IMR-90 (cell line): ENCODE measurements at regions not wholly inside any gene's neighbourhood (a gene's known extent, or its start where the extent isn't known, plus 50 kb on each side); places are given as distances from the start of the nearest gene placed in this dataset.

ENCODE experiments used
- ATAC-seq: fragments of 200-7000 bp; cut with Tn5 transposase; 2 replicates; pipeline ENCODE4 v1.9.1; 2020; ENCODE audit warnings: low read depth, mild to moderate bottlenecking, moderate library complexity
- BruUV-seq: library from RNA; stranded (reverse); fragments of 400-500 nt; replicated peaks from 2 replicates; lab custom pipeline; 2021; lab: Mats Ljungman, UMichigan
- CTCF ChIA-PET: fragments of 300-600 bp; formaldehyde crosslinking; extraction: SDS; loops from one replicate; lab custom pipeline; 2021; ENCODE audit warnings: antibody characterized with exemption; lab: Yijun Ruan, JAX
- POLR2A ChIA-PET: fragments of 300-600 bp; sonication (Branson Sonifier 250); formaldehyde crosslinking; loops from one replicate; lab custom pipeline; 2022; ENCODE audit warnings: antibody characterized with exemption; ENCODE audit not compliant: unreplicated experiment; lab: Charles Lee
- DNase-seq: peaks from one replicate; pipeline ENCODE4 v3.0.0; 2013
- H2AFZ ChIP-seq: replicated peaks from 2 replicates; pipeline ENCODE3; 2013; ENCODE audit warnings: low read length, mild to moderate bottlenecking; ENCODE audit not compliant: poor library complexity
- H2AK5ac ChIP-seq: 2 replicates; pipeline ENCODE4 v1.6.1; 2013; ENCODE audit warnings: low read depth, low read length, inconsistent platforms
- H2AK9ac ChIP-seq: replicated peaks from 2 replicates; pipeline ENCODE3; 2013; ENCODE audit warnings: mild to moderate bottlenecking, low read depth, low read length, moderate library complexity; ENCODE audit not compliant: poor library complexity
- H2BK120ac ChIP-seq: 2 replicates; pipeline ENCODE4 v1.6.1; 2013; ENCODE audit warnings: low read depth, low read length, inconsistent platforms
- H2BK15ac ChIP-seq: 3 replicates; pipeline ENCODE4 v1.6.1; 2013; ENCODE audit warnings: low read depth, low read length, inconsistent platforms
- H2BK20ac ChIP-seq: 2 replicates; pipeline ENCODE4 v1.6.1; 2013; ENCODE audit warnings: low read depth, mild to moderate bottlenecking, inconsistent platforms, low read length, moderate library complexity
- H2BK5ac ChIP-seq: 2 replicates; pipeline ENCODE4 v1.6.1; 2013; ENCODE audit warnings: mild to moderate bottlenecking, low read depth, low read length, inconsistent platforms; ENCODE audit not compliant: poor library complexity, severe bottlenecking
- H3K14ac ChIP-seq: replicated peaks from 2 replicates; pipeline ENCODE4 v1.6.1; 2013; ENCODE audit warnings: low read depth, low read length, inconsistent platforms
- H3K18ac ChIP-seq: 2 replicates; pipeline ENCODE4 v1.6.1; 2013; ENCODE audit warnings: low read depth, low read length, control low read depth
- H3K23ac ChIP-seq: 2 replicates; pipeline ENCODE4 v1.6.1; 2013; ENCODE audit warnings: low read depth, low read length, inconsistent platforms
- H3K27ac ChIP-seq: 2 replicates; pipeline ENCODE4 v1.5.1; 2013; ENCODE audit warnings: mild to moderate bottlenecking, control low read depth, low read length; ENCODE audit not compliant: insufficient read depth
- H3K27me3 ChIP-seq: 2 replicates; pipeline ENCODE4 v1.6.1; 2013; ENCODE audit warnings: low read length; ENCODE audit not compliant: control insufficient read depth, insufficient read depth
- H3K36me3 ChIP-seq: 2 replicates; pipeline ENCODE4 v1.6.1; 2013; ENCODE audit warnings: low read length, mixed read lengths; ENCODE audit not compliant: control insufficient read depth, insufficient read depth
- H3K4ac ChIP-seq: 2 replicates; pipeline ENCODE4 v1.6.1; 2013; ENCODE audit warnings: low read depth, low read length, inconsistent platforms
- H3K4me1 ChIP-seq: 2 replicates; pipeline ENCODE4 v1.6.1; 2013; ENCODE audit warnings: low read length, mixed read lengths; ENCODE audit not compliant: control insufficient read depth, insufficient read depth
- H3K4me2 ChIP-seq: 2 replicates; pipeline ENCODE4 v1.6.1; 2013; ENCODE audit warnings: low read depth, mild to moderate bottlenecking, control low read depth, low read length, moderate library complexity
- H3K4me3 ChIP-seq: 2 replicates; pipeline ENCODE4 v1.5.1; 2013; ENCODE audit warnings: low read depth, mild to moderate bottlenecking, control low read depth, low read length, moderate library complexity; ENCODE audit not compliant: insufficient read depth
- H3K56ac ChIP-seq: 2 replicates; pipeline ENCODE4 v1.6.1; 2013; ENCODE audit warnings: low read length, inconsistent platforms; ENCODE audit not compliant: insufficient read depth; ENCODE audit errors: extremely low read depth
- H3K79me1 ChIP-seq, 2 experiments: 2 replicates each; pipeline ENCODE4 v1.6.1; 2013; ENCODE audit warnings: low read length in 2 of 2, inconsistent platforms in 1 of 2, low read depth in 1 of 2
- H3K9ac ChIP-seq: 2 replicates; pipeline ENCODE4 v1.6.1; 2013; ENCODE audit warnings: low read depth, low read length, control low read depth
- H3K9me1 ChIP-seq: 2 replicates; pipeline ENCODE4 v1.6.1; 2013; ENCODE audit warnings: low read length, inconsistent platforms; ENCODE audit not compliant: insufficient read depth
- H3K9me3 ChIP-seq: 2 replicates; pipeline ENCODE4 v1.6.1; 2013; ENCODE audit warnings: low read length; ENCODE audit not compliant: control insufficient read depth, insufficient read depth
- H4K20me1 ChIP-seq: 2 replicates; pipeline ENCODE4 v1.6.1; 2013; ENCODE audit warnings: low read length, inconsistent platforms; ENCODE audit not compliant: insufficient read depth
- H4K5ac ChIP-seq: 2 replicates; pipeline ENCODE4 v1.6.1; 2013; ENCODE audit warnings: mild to moderate bottlenecking, low read depth, low read length, control low read depth
- H4K8ac ChIP-seq, 2 experiments: 2 replicates each; pipeline ENCODE4 v1.6.1; 2013; ENCODE audit warnings: low read depth in 2 of 2, low read length in 2 of 2, control low read depth in 1 of 2, inconsistent platforms in 1 of 2
- H4K91ac ChIP-seq: 2 replicates; pipeline ENCODE4 v1.6.1; 2013; ENCODE audit warnings: low read depth, low read length, inconsistent platforms; ENCODE audit not compliant: insufficient read depth
- MXI1 ChIP-seq: IDR thresholded peaks from 2 replicates; pipeline ENCODE4 v1.6.1; 2012; ENCODE audit warnings: low read depth, mild to moderate bottlenecking, low read length, moderate library complexity, borderline replicate concordance
- RAD21 ChIP-seq: IDR thresholded peaks from 2 replicates; pipeline ENCODE4 v1.6.1; 2012; ENCODE audit warnings: low read length, improper control_type of control experiment
- WGBS, 2 experiments: methylation state at CpG; one replicate each; pipeline versions ENCODE4 v1.1.5 to v1.1.7; 2013; ENCODE audit warnings: missing lambda C conversion rate in 2 of 2; ENCODE audit not compliant: insufficient read length in 1 of 2; ENCODE audit errors: extremely low coverage in 2 of 2; 5-methylcytosine and 5-hydroxymethylcytosine counted together
- dilution Hi-C: fragments of 300-500 bp; cut with HindIII; formaldehyde crosslinking; loops from one replicate; pipeline ENCODE4 v1.14.3; 2018; ENCODE audit warnings: low sequenced_read_pairs; ENCODE audit not compliant: unreplicated experiment
- in situ Hi-C: fragments of 300-500 bp; cut with MboI; formaldehyde crosslinking; loops from 3 replicates; pipeline ENCODE4 v1.14.3; 2019; ENCODE audit warnings: low sequenced_read_pairs, inconsistent platforms, mixed read lengths
- intact Hi-C: fragments of 100-400 bp; cut with micrococcal nuclease; formaldehyde crosslinking; loops from 2 replicates; pipeline ENCODE4 v1.10.0; 2022
- TF ChIP-seq, protein P1 (sequence below): conservative IDR thresholded peaks from 2 replicates; pipeline ENCODE4 v1.5.1; 2012; ENCODE audit warnings: mild to moderate bottlenecking, low read depth, low read length, improper control_type of control experiment

DNA sequence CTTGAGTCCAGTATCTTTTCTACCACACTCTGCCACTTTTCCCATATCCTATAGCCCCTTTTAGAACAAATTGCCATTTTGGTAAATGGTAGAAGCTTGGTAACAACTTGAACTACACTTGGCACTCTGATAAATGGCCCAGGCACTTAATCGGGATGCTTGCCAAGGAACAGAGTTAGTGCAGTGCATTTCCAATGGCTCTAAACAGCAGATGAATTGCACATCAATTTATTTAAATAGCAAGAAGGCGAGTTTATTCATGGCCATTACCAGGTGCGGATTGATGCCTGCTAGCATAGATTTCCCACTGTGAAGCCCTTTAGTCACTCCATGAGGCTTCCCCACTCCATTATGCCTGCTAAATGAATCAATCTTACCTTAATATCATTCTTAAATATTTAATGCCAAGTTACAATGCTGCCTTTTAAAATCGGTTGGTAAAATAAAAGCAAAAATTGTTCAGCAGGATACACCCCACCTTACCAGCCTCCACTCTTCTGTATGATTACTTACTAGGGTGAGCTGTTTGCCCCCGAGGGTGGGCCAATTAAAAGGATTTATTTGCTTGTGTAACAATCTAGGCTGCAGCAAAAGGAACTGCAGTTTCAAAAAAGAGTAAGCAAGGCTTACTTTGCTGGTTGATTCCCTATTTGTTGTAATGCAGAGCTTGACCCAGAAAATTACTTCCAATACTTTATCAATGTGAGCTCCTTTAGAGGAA is 136.0 kb upstream of the ARHGAP42 start:
- Histone ChIP-seq H3K9ac (no peak overlapping the region), H3K79me1 (no peaks in the 10 kb centered on the region), H4K8ac (no peak overlapping the region), H3K14ac (no peak overlapping the region), H3K4me1 (no peaks in the 10 kb centered on the region), H2AFZ (no peak overlapping the region), H2AK5ac (no peak overlapping the region), H4K91ac (no peak overlapping the region), H3K27me3 (peaks cover 3% of the 10 kb centered on the region; the same call in 1 of the 2 replicates), H3K4me2 (no peak overlapping the region), H3K23ac (no peak overlapping the region), H2BK120ac (no peak overlapping the region), H3K27ac (no peak overlapping the region), H4K5ac (no peak overlapping the region), H3K18ac (no peak overlapping the region), H3K4ac (no peak overlapping the region), H2BK5ac (no peak overlapping the region), H3K9me3 (no peaks in the 10 kb centered on the region), H4K20me1 (no peaks in the 10 kb centered on the region), H2BK15ac (no peak overlapping the region), H2BK20ac (no peak overlapping the region), H3K36me3 (no peaks in the 10 kb centered on the region), H3K9me1 (no peaks in the 10 kb centered on the region), H3K56ac (no peak overlapping the region), H3K4me3 (no peak overlapping the region), H2AK9ac (no peak overlapping the region)
- 52% methylated on average over 3 of the region's 5 CpGs; no CpG with 5 or more reads in 1 of the 2 experiments for WGBS, 2 experiments
- ChIA-PET CTCF (interaction anchor here (0.5 kb wide), 1 partner anchor 8 kb away, joined by 4 read pairs; no protein-coding TSS in a partner anchor), POLR2A (no interaction called here)
- ATAC-seq (no peak), DNase-seq (no peak)
- intact Hi-C loops (no loop called here), in situ Hi-C loops (no loop called here), dilution Hi-C loops (no loop called here)
- no TSS peak for BruUV-seq
- TF ChIP-seq, protein P1, sequence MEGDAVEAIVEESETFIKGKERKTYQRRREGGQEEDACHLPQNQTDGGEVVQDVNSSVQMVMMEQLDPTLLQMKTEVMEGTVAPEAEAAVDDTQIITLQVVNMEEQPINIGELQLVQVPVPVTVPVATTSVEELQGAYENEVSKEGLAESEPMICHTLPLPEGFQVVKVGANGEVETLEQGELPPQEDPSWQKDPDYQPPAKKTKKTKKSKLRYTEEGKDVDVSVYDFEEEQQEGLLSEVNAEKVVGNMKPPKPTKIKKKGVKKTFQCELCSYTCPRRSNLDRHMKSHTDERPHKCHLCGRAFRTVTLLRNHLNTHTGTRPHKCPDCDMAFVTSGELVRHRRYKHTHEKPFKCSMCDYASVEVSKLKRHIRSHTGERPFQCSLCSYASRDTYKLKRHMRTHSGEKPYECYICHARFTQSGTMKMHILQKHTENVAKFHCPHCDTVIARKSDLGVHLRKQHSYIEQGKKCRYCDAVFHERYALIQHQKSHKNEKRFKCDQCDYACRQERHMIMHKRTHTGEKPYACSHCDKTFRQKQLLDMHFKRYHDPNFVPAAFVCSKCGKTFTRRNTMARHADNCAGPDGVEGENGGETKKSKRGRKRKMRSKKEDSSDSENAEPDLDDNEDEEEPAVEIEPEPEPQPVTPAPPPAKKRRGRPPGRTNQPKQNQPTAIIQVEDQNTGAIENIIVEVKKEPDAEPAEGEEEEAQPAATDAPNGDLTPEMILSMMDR = no peak
- no peak for TF ChIP-seq RAD21
- no peak for TF ChIP-seq MXI1
